ENCODE measurements at regions not wholly inside any gene's neighbourhood (a gene's known extent, or its start where the extent isn't known, plus 50 kb on each side); places are given as distances from the start of the nearest gene placed in this dataset.
A peak's percentile ranks its signal among the peaks of the same experiment; 100 is the strongest.

GRCh38 chr15:96473556-96473955 is 143.1 kb downstream of the NR2F2 start:
- no peak for TF ChIP-seq FOXA1 (IDR thresholded peaks at IDR 0.05)
- no peak for TF ChIP-seq LEF1 (IDR thresholded peaks at IDR 0.05; ENCODE audit: borderline replicate concordance)
- no peak for TF ChIP-seq ZNF384 (IDR thresholded peaks at IDR 0.05)
- no peak for TF ChIP-seq BHLHE40 (IDR thresholded peaks at IDR 0.05; ENCODE audit: borderline replicate concordance)
- no peak for TF ChIP-seq NFRKB (IDR thresholded peaks at IDR 0.05)
- no peak for TF ChIP-seq HDGF (IDR thresholded peaks at IDR 0.05; ENCODE audit: borderline replicate concordance)
- no peak for TF ChIP-seq SP1 (IDR thresholded peaks at IDR 0.05)
- no peak for TF ChIP-seq SUZ12 (IDR thresholded peaks at IDR 0.05)
- TF ChIP-seq, protein P1, sequence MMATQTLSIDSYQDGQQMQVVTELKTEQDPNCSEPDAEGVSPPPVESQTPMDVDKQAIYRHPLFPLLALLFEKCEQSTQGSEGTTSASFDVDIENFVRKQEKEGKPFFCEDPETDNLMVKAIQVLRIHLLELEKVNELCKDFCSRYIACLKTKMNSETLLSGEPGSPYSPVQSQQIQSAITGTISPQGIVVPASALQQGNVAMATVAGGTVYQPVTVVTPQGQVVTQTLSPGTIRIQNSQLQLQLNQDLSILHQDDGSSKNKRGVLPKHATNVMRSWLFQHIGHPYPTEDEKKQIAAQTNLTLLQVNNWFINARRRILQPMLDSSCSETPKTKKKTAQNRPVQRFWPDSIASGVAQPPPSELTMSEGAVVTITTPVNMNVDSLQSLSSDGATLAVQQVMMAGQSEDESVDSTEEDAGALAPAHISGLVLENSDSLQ (IDR thresholded peaks at IDR 0.05): 0 out of 2 replicates have a peak, but pooled peaks have one; percentile 3
- TF ChIP-seq ELF4 (IDR thresholded peaks at IDR 0.05): no peak

Measured in HEK293T (cell line).